Endodermal cell (in vitro differentiated cells): ENCODE measurements at regions not wholly inside any gene's neighbourhood (a gene's known extent, or its start where the extent isn't known, plus 50 kb on each side); places are given as distances from the start of the nearest gene placed in this dataset.

Experiments
- DNase-seq: peaks from one replicate; pipeline ENCODE4 v3.0.0-alpha.2; 2017
- H3K27ac ChIP-seq: 2 replicates; pipeline ENCODE4 v1.5.1; 2013; ENCODE audit warnings: mild to moderate bottlenecking, low read depth, low read length, moderate library complexity
- H3K27me3 ChIP-seq: 2 replicates; pipeline ENCODE4 v1.6.1; 2013; ENCODE audit warnings: mild to moderate bottlenecking, low read length, moderate library complexity; ENCODE audit not compliant: insufficient read depth, control insufficient read depth, poor library complexity, severe bottlenecking
- H3K36me3 ChIP-seq: 2 replicates; pipeline ENCODE4 v1.7.0; 2013; ENCODE audit warnings: mild to moderate bottlenecking, low read length, moderate library complexity; ENCODE audit not compliant: control insufficient read depth, insufficient read depth
- H3K4me1 ChIP-seq: one replicate; pipeline ENCODE4 v1.7.0; 2013; ENCODE audit warnings: low read length; ENCODE audit not compliant: control insufficient read depth, insufficient read depth
- H3K4me3 ChIP-seq: 2 replicates; pipeline ENCODE4 v1.5.1; 2013; ENCODE audit warnings: mild to moderate bottlenecking, low read length, moderate library complexity
- H3K9ac ChIP-seq: 2 replicates; pipeline ENCODE4 v1.6.1; 2013; ENCODE audit warnings: mild to moderate bottlenecking, low read length, moderate library complexity; ENCODE audit not compliant: poor library complexity, severe bottlenecking; ENCODE audit errors: extremely low read depth
- H3K9me3 ChIP-seq: 2 replicates; pipeline ENCODE4 v1.6.1; 2013; ENCODE audit warnings: mild to moderate bottlenecking, low read length, moderate library complexity; ENCODE audit not compliant: control insufficient read depth
- H3K27ac Mint-ChIP-seq: 2 replicates; pipeline ENCODE4 v1.8.0; 2020; ENCODE audit warnings: mixed read lengths
- H3K27me3 Mint-ChIP-seq: 2 replicates; pipeline ENCODE4 v1.8.0; 2021; ENCODE audit warnings: mild to moderate bottlenecking, mixed read lengths; ENCODE audit not compliant: insufficient read depth
- H3K36me3 Mint-ChIP-seq: 2 replicates; pipeline ENCODE4 v1.8.0; 2020; ENCODE audit warnings: low read depth, mixed read lengths
- H3K4me1 Mint-ChIP-seq: 2 replicates; pipeline ENCODE4 v1.8.0; 2020; ENCODE audit warnings: mixed read lengths
- H3K4me3 Mint-ChIP-seq: 2 replicates; pipeline ENCODE4 v1.8.0; 2020; ENCODE audit warnings: mild to moderate bottlenecking, moderate library complexity, mixed read lengths
- H3K9me3 Mint-ChIP-seq: 2 replicates; pipeline ENCODE4 v1.8.0; 2020; ENCODE audit warnings: mild to moderate bottlenecking, mixed read lengths
- CTCF ChIP-seq: fragments of 200-600 bp; sonication (generic); conservative IDR thresholded peaks from 2 replicates; pipeline ENCODE4 v1.5.0; 2021; ENCODE audit warnings: antibody characterized with exemption, mild to moderate bottlenecking
- WGBS, 2 experiments: methylation state at CpG; one replicate each; pipeline versions ENCODE4 v1.1.5 to v1.1.7; 2013; ENCODE audit warnings: missing lambda C conversion rate in 2 of 2, mixed read lengths in 1 of 2; ENCODE audit not compliant: insufficient coverage in 1 of 2, insufficient read length in 1 of 2; 5-methylcytosine and 5-hydroxymethylcytosine counted together

DNA sequence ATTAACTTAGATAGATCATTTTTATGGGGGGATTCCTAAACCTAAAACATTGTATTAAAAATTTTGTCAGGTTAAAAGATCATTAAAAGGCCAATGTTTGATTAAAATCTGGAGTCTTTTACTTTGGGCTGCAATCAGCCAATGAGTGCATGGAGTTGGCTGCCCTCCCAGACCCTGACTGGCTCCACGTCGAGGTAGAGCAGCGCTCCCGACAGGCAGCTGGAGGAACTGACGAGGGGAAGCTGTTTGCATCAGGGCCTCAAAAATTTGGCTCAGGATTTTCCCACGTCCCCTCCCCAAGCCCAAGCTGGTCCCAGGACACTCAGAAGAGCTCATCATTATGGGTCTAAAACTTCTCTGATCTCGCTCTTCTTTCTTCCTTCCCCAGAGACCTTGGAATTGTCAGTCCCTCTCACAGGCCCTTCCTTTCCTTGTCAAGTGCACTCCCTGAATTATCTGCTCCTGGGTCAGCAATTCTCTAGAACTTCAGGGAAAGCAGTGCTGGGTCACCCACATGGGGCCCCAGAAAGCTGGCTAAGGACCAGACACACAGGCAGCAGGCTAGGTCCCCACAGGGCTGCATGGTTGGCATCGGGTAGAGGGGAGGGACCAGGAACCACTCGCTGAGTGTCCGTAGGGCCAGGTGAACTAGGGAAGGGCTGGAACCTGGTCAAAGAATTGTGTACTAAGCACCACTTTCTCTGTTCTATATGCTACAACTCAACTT, 119.6 kb upstream of the IGLL5 start:
- Histone ChIP-seq H3K27ac (no peak overlapping the region), H3K9me3 (no peaks in the 10 kb centered on the region), H3K4me3 (no peak overlapping the region), H3K9ac (no peak overlapping the region), H3K4me1 (no peaks in the 10 kb centered on the region), H3K27me3 (peaks cover 51% of the 10 kb centered on the region), H3K36me3 (no peaks in the 10 kb centered on the region)
- no peaks in the 10 kb centered on the region for H3K4me1 Mint-ChIP-seq
- H3K9me3 Mint-ChIP-seq, result no peaks in the 10 kb centered on the region
- H3K27me3 Mint-ChIP-seq, result peaks cover 90% of the 10 kb centered on the region
- H3K4me3 Mint-ChIP-seq, result no peak overlapping the region
- H3K27ac Mint-ChIP-seq, result no peak overlapping the region
- DNase-seq, result peak; percentile 86
- 58 to 95% methylated on average over 4 to 10 of the region's 10 CpGs for WGBS, 2 experiments
- H3K36me3 Mint-ChIP-seq, result no peaks in the 10 kb centered on the region
- TF ChIP-seq CTCF, result peak; percentile 72

GRCh38 chr22:22768885-22769284, 118.7 kb upstream of the IGLL5 start:
- Mint-ChIP-seq H3K9me3 (no peaks in the 10 kb centered on the region), H3K36me3 (no peaks in the 10 kb centered on the region), H3K27me3 (peaks cover 91% of the 10 kb centered on the region), H3K4me3 (no peak overlapping the region), H3K27ac (no peak overlapping the region), H3K4me1 (no peaks in the 10 kb centered on the region)
- no peak overlapping the region for H3K27ac ChIP-seq
- H3K4me1 ChIP-seq, result no peaks in the 10 kb centered on the region
- no peak for TF ChIP-seq CTCF
- peaks cover 57% of the 10 kb centered on the region for H3K27me3 ChIP-seq
- H3K9ac ChIP-seq, result no peak overlapping the region
- no peaks in the 10 kb centered on the region for H3K36me3 ChIP-seq
- H3K4me3 ChIP-seq, result no peak overlapping the region
- no peak for DNase-seq
- 87 to 91% methylated on average over 2 of the region's 2 CpGs for WGBS, 2 experiments
- no peaks in the 10 kb centered on the region for H3K9me3 ChIP-seq

DNA sequence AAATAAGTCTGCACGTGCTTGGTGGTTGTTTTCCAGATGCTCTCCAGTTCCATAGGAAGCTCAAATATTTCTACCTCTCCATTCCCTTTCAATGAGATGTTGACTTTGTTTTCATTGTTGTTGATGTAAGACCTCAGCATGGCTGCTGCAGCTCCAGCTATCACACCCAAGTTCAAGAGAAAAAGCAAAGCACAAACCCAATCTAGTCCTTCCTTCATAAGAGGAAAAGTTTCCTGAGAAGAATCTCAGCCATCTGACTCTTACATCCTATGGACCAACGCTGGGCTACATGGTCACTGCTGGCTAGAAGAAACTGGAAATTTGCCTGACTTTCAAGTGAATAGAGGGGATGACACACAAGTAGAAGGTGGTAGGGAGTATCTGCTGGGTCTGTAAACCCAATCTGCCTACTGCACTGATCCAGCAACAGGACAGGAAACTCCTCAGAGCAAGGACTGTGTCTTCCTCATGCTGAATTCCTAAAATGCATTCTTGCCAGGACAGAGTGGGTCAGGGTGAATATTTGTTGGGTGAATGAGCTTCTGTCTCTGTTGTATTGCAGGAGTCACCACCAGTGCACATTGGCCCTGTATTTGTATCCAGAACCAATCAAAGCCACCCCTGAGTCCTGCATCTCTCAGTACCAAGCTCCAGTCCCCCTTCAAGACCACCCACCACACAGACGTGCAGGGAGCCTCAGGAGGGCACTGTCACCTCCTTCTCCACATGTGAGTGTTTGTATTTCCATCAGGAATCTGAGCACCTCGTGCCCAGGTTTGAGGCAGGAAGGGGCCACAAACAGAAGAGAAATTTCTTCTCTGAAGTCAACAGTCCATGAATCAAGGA, 118.0 kb upstream of the IGLL5 start:
- H3K9me3 Mint-ChIP-seq, result no peaks in the 10 kb centered on the region
- Histone ChIP-seq H3K27ac (no peak overlapping the region), H3K9me3 (no peaks in the 10 kb centered on the region), H3K4me1 (no peaks in the 10 kb centered on the region), H3K27me3 (peaks cover 63% of the 10 kb centered on the region), H3K4me3 (no peak overlapping the region), H3K9ac (no peak overlapping the region), H3K36me3 (no peaks in the 10 kb centered on the region)
- no peaks in the 10 kb centered on the region for H3K4me1 Mint-ChIP-seq
- WGBS, 2 experiments, result 49 to 58% methylated on average over 3 to 4 of the region's 4 CpGs
- TF ChIP-seq CTCF, result no peak
- H3K4me3 Mint-ChIP-seq, result no peak overlapping the region
- no peaks in the 10 kb centered on the region for H3K36me3 Mint-ChIP-seq
- no peak overlapping the region for H3K27ac Mint-ChIP-seq
- no peak for DNase-seq
- peaks cover 92% of the 10 kb centered on the region for H3K27me3 Mint-ChIP-seq
